ENCODE measurements at regions not wholly inside any gene's neighbourhood (a gene's known extent, or its start where the extent isn't known, plus 50 kb on each side); places are given as distances from the start of the nearest gene placed in this dataset.

GRCh38 chr12:89775986-89776365 lies 67.3 kb upstream of the ATP2B1 start:
- TF ChIP-seq POLR2AphosphoS5 (IDR thresholded peaks at IDR 0.05; ENCODE audit: insufficient read depth in 1 of 2, low read depth in 1 of 2), result no peak
- TF ChIP-seq CTCF (IDR thresholded peaks at IDR 0.05), result no peak
- TF ChIP-seq POLR2A (IDR thresholded peaks at IDR 0.05), result no peak

Measured in vagina (tissue), 2 donors.